Muscle of back (tissue), 3 donors: ENCODE measurements at regions not wholly inside any gene's neighbourhood (a gene's known extent, or its start where the extent isn't known, plus 50 kb on each side); places are given as distances from the start of the nearest gene placed in this dataset.
A peak's percentile ranks its signal among the peaks of the same experiment; 100 is the strongest.

Experiments
- DNase-seq, 3 donors: peaks; one replicate each; pipeline versions ENCODE4 v3.0.0 to v3.0.0-alpha.2; 2013

GRCh38 chr9:89903141-89903475 lies 298.3 kb downstream of the GADD45G start:
- no peak for DNase-seq

- no peak for DNase-seq
Measured at GRCh38 chr9:89905606-89906338, 301.0 kb downstream of the GADD45G start.

GRCh38 chr9:89911721-89912604 lies 307.2 kb downstream of the GADD45G start:
- no peak for DNase-seq

GRCh38 chr9:89912605-89912953 lies 307.8 kb downstream of the GADD45G start:
- no peak for DNase-seq

GRCh38 chr9:89915187-89915586 lies 310.4 kb downstream of the GADD45G start:
- DNase-seq: no peak

GRCh38 chr9:89916001-89916597 lies 311.3 kb downstream of the GADD45G start:
- no peak for DNase-seq

- no peak for DNase-seq
Measured at GRCh38 chr9:89917861-89918260, 313.0 kb downstream of the GADD45G start.

GRCh38 chr9:89919171-89919681 lies 314.4 kb downstream of the GADD45G start:
- no peak for DNase-seq

GRCh38 chr9:89920131-89920530 lies 315.3 kb downstream of the GADD45G start:
- DNase-seq: no peak

GRCh38 chr9:89920951-89921350 lies 316.1 kb downstream of the GADD45G start:
- DNase-seq: no peak

GRCh38 chr9:89922099-89922498 lies 317.3 kb downstream of the GADD45G start:
- DNase-seq: no peak

GRCh38 chr9:89923174-89923573 lies 318.4 kb downstream of the GADD45G start:
- no peak for DNase-seq

GRCh38 chr9:89923961-89924504 lies 319.2 kb downstream of the GADD45G start:
- no peak for DNase-seq

GRCh38 chr9:89924611-89925010 lies 319.8 kb downstream of the GADD45G start:
- no peak for DNase-seq

GRCh38 chr9:89926167-89926566 lies 321.4 kb downstream of the GADD45G start:
- DNase-seq: no peak

- peak; percentile 18 to 68 (median 44) for DNase-seq
Measured at GRCh38 chr9:89926691-89927220, 321.9 kb downstream of the GADD45G start.

- no peak for DNase-seq
Measured at GRCh38 chr9:89928106-89928505, 323.3 kb downstream of the GADD45G start.

- DNase-seq: no peak
Measured at GRCh38 chr9:89928521-89929275, 323.9 kb downstream of the GADD45G start.

GRCh38 chr9:89929315-89929672 lies 324.5 kb downstream of the GADD45G start:
- no peak for DNase-seq

- DNase-seq: peak; percentile 29 to 71 (median 47)
Measured at GRCh38 chr9:89929673-89930480, 325.1 kb downstream of the GADD45G start.

GRCh38 chr9:89933578-89933977 lies 328.8 kb downstream of the GADD45G start:
- no peak for DNase-seq
